ENCODE measurements at regions not wholly inside any gene's neighbourhood (a gene's known extent, or its start where the extent isn't known, plus 50 kb on each side); places are given as distances from the start of the nearest gene placed in this dataset.
A peak's percentile ranks its signal among the peaks of the same experiment; 100 is the strongest.

DNA sequence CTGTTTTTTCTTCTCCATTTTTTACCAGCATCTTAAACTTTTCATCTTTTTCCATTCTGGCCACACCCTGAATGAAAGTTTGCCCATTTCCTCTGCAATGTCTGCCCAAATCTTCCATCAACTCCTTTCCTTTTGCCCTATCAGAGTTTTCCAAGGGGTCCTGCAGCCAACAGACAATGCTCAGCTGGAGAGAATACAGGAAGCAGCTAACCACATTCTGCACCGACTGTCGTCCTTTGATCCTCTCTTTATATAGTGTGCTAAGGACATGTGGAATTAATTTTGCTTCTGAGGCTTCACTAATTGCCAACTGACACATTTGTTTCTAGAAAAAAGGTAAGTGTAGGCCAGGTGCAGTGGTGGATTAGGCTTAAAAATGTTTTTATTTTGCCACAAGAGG, 50.5 kb upstream of the DLX2 start:
- Mint-ChIP-seq H3K9me3 (no peaks in the 10 kb centered on the region), H3K4me1 (peaks cover 2 to 12% (median 10%) of the 10 kb centered on the region in 4 donors), H3K4me3 (peak overlapping the region in 2 of 10 donors; percentile 34 to 37), H3K27ac (no peak overlapping the region), H3K36me3 (no peaks in the 10 kb centered on the region), H3K27me3 (peaks cover 13 to 37% (median 19%) of the 10 kb centered on the region in 5 donors)
- POLR2A ChIA-PET: no interaction called here
- peak in 2 of 10 donors; percentile 4 to 11 for DNase-seq
- peak; percentile 36 to 58 for ATAC-seq

DNA sequence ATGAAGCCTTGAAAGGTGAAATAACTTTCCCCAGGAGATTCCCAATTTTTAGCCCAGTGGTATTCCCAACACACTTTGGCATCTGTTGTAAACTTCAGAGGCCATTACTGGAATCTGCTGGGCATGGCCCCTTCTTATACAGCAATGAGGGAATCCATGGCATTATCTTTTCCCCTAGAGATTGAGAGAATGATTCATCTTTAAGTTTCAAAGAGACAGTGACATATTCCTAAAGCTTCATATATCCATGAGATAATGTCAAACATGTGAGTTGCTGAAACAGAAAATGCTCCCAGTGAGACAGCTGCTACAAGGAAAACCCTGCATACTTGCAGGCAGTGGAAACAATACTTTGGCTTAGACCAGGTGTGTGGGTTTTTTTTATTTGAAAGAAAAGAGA, 51.1 kb upstream of the DLX2 start:
- Mint-ChIP-seq H3K4me3 (no peak overlapping the region), H3K27me3 (peaks cover 13 to 37% (median 19%) of the 10 kb centered on the region in 5 donors), H3K4me1 (peaks cover 2 to 12% (median 10%) of the 10 kb centered on the region in 4 donors)

DNA sequence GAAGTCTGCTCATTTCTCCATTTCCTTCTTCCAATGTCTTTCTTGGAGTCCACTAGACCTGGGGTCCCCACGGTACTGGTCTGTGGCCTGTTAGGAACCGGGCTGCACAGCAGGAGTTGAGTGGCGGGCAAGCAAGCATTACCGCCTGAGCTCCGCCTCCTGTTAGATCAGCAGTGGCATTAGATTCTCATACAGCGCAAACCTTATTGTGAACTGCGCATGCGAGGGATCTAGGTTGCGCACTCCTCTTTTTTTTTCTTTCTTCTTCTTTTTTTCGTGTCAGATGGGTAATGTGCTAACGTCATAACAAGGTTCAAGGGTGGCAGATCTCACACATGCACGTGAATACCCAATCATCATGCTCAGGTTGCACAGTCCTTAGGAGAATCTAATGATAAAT, 53.1 kb upstream of the DLX2 start:
- Mint-ChIP-seq H3K4me1 (peaks cover 2 to 12% (median 10%) of the 10 kb centered on the region in 4 donors), H3K27ac (no peak overlapping the region), H3K27me3 (peaks cover 13 to 37% (median 17%) of the 10 kb centered on the region in 5 donors), H3K4me3 (no peak overlapping the region), H3K36me3 (no peaks in the 10 kb centered on the region), H3K9me3 (no peaks in the 10 kb centered on the region)
- POLR2A ChIA-PET: no interaction called here
- ATAC-seq (no peak), DNase-seq (no peak)

More for the DNA sequence above, 51.1 kb upstream of the DLX2 start:
- no peak for ATAC-seq
- DNase-seq: no peak
- POLR2A ChIA-PET: no interaction called here
- H3K36me3 Mint-ChIP-seq: no peaks in the 10 kb centered on the region
- no peak overlapping the region for H3K27ac Mint-ChIP-seq
- no peaks in the 10 kb centered on the region for H3K9me3 Mint-ChIP-seq

DNA sequence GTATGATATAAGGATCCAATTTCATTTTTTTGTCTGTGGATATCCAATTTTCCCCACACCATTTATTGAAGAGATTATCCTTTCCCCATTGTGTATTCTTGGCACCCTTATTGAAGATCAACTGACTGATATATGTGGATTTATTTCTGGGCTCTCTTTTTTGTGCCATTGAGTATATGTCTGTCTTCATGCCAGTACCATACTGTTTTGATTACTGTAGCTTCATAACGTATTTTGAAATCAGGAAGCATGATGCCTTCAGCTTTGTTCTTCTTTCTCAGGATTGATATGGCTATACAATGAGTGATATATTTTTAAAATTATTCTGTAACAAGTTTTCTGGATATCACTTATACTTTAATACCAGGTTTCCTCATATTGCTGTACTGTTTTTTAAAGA, 58.1 kb upstream of the DLX2 start:
- no peaks in the 10 kb centered on the region for H3K4me1 Mint-ChIP-seq
- H3K4me3 Mint-ChIP-seq: no peak overlapping the region
- ATAC-seq (no peak), DNase-seq (no peak)
- POLR2A ChIA-PET: no interaction called here
- H3K9me3 Mint-ChIP-seq: no peaks in the 10 kb centered on the region
- no peaks in the 10 kb centered on the region for H3K36me3 Mint-ChIP-seq
- H3K27me3 Mint-ChIP-seq: peaks cover 8 to 12% (median 10%) of the 10 kb centered on the region in 5 donors
- no peak overlapping the region for H3K27ac Mint-ChIP-seq

DNA sequence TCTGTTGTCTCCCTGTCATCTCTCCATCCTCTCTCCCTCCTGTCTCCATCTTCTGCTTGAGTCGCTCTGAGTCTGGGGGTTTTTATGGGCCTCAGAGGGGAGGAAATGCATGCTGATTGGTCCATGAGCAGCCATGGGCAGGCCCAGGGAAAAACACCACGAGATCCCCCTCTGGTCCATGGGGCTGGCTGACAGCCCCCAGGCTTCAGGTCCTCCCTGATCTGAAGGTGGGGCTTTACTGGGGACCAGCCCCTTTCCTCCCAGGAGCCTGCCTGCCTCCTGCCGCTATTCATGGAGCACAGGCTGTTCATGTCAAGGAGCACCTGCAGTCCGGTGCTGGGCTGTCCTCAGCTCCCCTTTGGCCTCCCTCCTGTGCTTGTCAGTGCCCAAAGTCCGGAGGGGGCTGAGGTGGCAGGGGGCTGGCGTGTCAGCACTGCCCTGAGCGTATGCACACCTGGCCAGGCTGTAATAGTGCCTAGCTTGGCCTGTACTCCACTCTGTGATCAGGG, 59.6 kb upstream of the DLX2 start:
- DNase-seq (no peak), ATAC-seq (no peak)
- POLR2A ChIA-PET: no interaction called here
- H3K27ac Mint-ChIP-seq: no peak overlapping the region
- H3K4me3 Mint-ChIP-seq: no peak overlapping the region
- no peaks in the 10 kb centered on the region for H3K36me3 Mint-ChIP-seq
- no peaks in the 10 kb centered on the region for H3K9me3 Mint-ChIP-seq
- no peaks in the 10 kb centered on the region for H3K4me1 Mint-ChIP-seq
- peaks cover 0 to 6% (median 4%) of the 10 kb centered on the region in 5 donors for H3K27me3 Mint-ChIP-seq

DNA sequence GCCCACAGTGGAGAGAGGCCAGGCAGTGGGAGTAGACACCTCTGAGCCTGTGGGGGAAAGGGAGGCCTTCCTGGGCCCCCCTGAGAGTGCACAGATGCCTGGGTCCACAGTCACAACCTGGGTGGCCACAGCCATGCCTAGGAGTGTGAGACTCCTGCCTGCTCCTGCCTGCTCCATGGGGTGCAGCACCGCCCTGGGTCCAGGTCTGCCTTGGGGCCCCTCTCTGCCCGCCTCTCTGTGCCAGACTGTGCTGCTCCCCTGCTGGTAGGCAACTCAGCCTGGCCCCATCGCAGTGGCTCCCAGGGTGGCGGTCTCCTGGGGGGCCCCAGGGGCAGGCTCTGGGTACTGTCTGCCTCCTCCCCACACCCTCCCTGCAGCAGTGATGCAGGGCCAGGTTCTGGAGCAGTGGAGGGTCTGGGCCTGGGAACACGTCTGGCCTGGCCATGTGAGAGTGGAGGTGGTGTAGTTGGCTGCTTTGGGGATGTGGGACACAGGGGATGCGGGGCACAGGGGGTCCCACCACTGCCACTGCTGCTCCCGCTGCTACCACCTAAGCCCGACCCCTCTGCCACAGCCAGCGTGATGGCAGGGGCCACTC, 60.1 kb upstream of the DLX2 start:
- no peak for DNase-seq
- peaks cover 0 to 4% (median 1%) of the 10 kb centered on the region in 5 donors for H3K27me3 Mint-ChIP-seq
- no peaks in the 10 kb centered on the region for H3K9me3 Mint-ChIP-seq
- no peak overlapping the region for H3K27ac Mint-ChIP-seq
- H3K4me1 Mint-ChIP-seq: no peaks in the 10 kb centered on the region
- ATAC-seq: no peak
- POLR2A ChIA-PET: no interaction called here
- no peak overlapping the region for H3K4me3 Mint-ChIP-seq
- no peaks in the 10 kb centered on the region for H3K36me3 Mint-ChIP-seq

DNA sequence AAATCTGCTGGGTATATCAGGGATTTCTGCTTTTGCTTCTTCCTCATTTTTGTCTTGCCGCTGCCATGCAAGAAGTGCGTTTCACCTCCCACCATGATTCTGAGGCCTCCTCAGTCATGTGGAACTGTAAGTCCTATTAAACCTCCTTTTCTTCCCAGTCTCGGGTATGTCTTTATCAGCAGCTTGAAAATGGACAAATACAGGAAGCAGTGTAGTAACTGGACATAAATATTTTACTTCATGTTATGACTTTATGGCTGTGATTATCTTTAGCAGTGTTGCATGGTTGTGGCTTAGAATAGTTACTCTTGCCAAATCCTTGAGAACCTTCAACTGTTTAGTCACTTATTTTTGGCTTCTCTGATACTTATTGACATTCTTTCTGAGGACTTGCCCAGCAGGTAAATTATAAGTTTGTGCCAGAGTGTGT, 66.2 kb upstream of the DLX2 start:
- H3K27me3 Mint-ChIP-seq: peaks cover 0 to 10% (median 1%) of the 10 kb centered on the region in 5 donors
- H3K36me3 Mint-ChIP-seq: no peaks in the 10 kb centered on the region
- H3K4me3 Mint-ChIP-seq: no peak overlapping the region
- no peak for DNase-seq
- H3K9me3 Mint-ChIP-seq: no peaks in the 10 kb centered on the region
- no peak for ATAC-seq
- H3K4me1 Mint-ChIP-seq: peaks cover 2 to 10% (median 6%) of the 10 kb centered on the region in 4 donors
- H3K27ac Mint-ChIP-seq: no peak overlapping the region
- POLR2A ChIA-PET: no interaction called here

DNA sequence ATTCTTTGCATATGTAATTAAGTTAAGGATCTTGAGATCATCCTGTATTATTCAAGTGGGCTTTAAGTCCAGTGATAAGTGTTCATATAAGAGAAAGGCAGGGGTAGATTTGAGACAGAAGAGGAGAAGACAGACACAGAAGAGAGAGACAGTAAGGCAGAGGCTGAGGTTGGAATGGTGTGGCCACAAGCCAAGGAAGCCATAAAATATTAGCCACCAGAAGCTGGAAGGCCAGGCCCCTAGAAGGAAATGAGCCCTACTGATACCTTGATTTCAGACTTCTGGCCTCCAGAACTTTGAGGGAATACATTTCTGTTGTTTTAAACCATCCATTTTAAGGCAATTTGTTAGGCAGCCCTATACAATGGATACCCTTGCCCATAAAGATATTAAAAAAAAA, 66.9 kb upstream of the DLX2 start:
- H3K36me3 Mint-ChIP-seq: no peaks in the 10 kb centered on the region
- H3K27ac Mint-ChIP-seq: no peak overlapping the region
- no peak for DNase-seq
- no peak for ATAC-seq
- no peaks in the 10 kb centered on the region for H3K9me3 Mint-ChIP-seq
- H3K27me3 Mint-ChIP-seq: peaks cover 0 to 8% (median 0%) of the 10 kb centered on the region in 5 donors
- H3K4me1 Mint-ChIP-seq: peaks cover 2 to 10% (median 6%) of the 10 kb centered on the region in 4 donors
- no peak overlapping the region for H3K4me3 Mint-ChIP-seq
- POLR2A ChIA-PET: no interaction called here

DNA sequence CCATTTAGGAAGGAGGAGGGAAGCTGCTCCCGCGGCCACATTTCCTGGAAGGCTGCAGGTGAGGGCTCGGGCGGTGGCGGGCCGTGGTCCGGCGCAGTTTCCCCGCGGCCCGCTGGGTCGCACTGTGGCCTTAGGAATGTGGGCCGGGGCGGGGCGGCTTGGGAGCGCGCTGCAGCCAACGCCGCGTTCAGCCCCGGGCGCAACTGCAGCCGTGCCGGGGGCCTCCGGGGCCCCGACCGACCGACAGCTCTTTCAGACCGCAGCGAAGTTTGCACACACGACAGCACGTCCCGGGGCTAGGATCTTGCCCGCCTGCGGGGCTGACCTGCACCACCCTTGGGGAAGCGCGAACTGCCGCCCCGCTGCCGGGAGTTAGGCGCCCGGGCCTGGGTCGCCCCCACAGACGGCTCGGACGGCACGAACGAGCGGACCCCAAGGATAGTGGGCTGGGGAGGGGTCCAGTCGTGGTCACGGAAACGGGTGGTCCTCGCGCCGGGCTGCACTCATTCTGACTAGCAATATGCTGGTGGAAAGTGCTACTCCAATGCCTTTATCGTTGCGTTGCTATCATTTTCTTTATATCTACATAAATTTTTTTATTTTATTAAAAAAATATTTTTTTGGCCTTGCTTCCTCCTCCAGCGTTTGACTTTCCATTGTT, 69.9 kb upstream of the DLX2 start:
- peaks cover 0 to 8% (median 0%) of the 10 kb centered on the region in 5 donors for H3K27me3 Mint-ChIP-seq
- H3K4me3 Mint-ChIP-seq: peak overlapping the region; percentile 68 to 83 (median 79)

DNA sequence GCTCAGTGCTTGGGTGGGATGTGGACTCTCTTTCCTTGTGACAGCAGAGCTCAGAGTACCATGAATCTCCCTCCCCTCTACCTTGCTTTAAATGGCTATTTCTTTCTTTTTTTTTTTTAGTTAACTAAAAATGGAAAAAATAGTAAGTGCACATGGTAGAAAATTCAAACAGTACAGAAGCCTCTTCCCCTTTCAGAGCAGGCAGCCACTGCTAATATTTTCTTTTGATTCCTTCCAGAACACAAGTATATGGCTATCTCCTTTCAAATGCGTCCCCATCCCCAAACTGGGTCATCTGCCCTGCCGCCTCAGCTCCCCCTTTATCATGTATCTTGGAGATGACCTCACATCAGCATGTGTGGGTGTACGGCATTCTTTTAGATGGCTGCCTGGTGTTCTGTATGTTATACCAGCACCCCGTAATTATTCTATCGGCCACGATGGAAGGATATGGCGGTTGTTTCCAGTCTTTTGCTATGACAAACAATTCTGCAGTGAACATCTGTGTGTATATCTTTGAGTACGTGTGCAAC, 70.5 kb upstream of the DLX2 start:
- H3K27me3 Mint-ChIP-seq: peaks cover 0 to 8% (median 0%) of the 10 kb centered on the region in 5 donors
- no peak for DNase-seq
- peak overlapping the region in 3 of 10 donors; percentile 17 to 74 (median 25) for H3K27ac Mint-ChIP-seq

More for the DNA sequence above, 69.9 kb upstream of the DLX2 start:
- Mint-ChIP-seq H3K9me3 (peaks cover 0 to 3% (median 0%) of the 10 kb centered on the region in 9 donors), H3K36me3 (no peaks in the 10 kb centered on the region), H3K27ac (peak overlapping the region in 2 of 10 donors; percentile 25 to 74), H3K4me1 (peaks cover 2 to 10% (median 6%) of the 10 kb centered on the region in 4 donors)
- peak; percentile 90 to 98 for ATAC-seq
- POLR2A ChIA-PET: interaction anchor here (0.7 to 4.3 kb wide), 5 partner anchors 82 to 312 kb away, joined by 3 to 33 read pairs (median 5); partner anchors contain the start of gene ITGA6
- DNase-seq: peak; percentile 36 to 71 (median 61)

DNA sequence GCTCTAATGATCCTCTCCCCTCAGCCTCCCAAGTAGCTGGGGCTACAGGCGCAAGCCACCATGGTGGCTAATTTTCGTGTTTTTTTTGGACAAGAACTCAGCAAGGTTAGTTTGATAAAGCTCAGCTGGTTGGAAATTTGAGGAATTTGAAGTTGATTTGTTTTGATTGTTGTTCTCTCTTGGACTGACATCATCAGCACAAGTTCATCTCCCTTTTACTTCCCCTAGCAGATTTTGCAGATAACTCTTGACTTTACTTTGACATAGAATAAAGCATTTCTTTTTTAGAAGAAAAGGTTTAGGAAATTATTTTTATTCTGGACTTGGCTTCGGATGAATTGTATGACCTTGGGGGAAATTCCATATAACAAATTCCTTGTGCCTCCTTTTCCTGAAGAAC, 74.9 kb upstream of the DLX2 start:
- Mint-ChIP-seq H3K27ac (no peak overlapping the region), H3K36me3 (no peaks in the 10 kb centered on the region), H3K27me3 (peaks cover 0 to 8% (median 0%) of the 10 kb centered on the region in 5 donors), H3K4me1 (peaks cover 8 to 33% (median 28%) of the 10 kb centered on the region in 4 donors), H3K9me3 (peaks cover 0 to 3% (median 0%) of the 10 kb centered on the region in 9 donors), H3K4me3 (no peak overlapping the region)
- POLR2A ChIA-PET: no interaction called here
- DNase-seq (no peak), ATAC-seq (no peak)

More for the DNA sequence above, 70.5 kb upstream of the DLX2 start:
- Mint-ChIP-seq H3K36me3 (no peaks in the 10 kb centered on the region), H3K4me3 (peak overlapping the region; percentile 68 to 83 (median 79)), H3K9me3 (peaks cover 0 to 3% (median 0%) of the 10 kb centered on the region in 9 donors), H3K4me1 (peaks cover 2 to 10% (median 6%) of the 10 kb centered on the region in 4 donors)
- POLR2A ChIA-PET: interaction anchor here (1.0 to 4.3 kb wide), 4 partner anchors 82 to 311 kb away, joined by 5 to 33 read pairs (median 7); partner anchors contain the start of gene ITGA6
- peak in 1 of 2 donors; percentile 7 for ATAC-seq

DNA sequence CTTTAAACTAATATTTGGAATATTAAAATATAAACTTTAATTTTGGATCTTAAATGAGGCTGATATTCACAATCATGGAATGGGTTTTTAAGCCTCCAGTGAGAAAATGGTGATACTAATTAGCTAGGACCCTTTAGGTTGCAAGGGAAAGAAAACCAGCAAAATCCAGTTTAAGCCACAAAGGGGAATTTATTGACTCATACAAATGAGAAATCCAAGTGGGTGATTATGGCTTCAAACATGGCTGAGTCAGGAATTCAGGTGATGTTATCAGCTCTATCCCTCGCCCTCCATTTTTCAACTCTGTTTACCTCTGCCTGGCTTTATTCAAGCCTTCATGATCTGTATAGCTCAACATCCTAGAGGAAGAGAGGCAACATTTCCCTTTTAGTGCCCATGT, 75.3 kb upstream of the DLX2 start:
- DNase-seq (no peak), ATAC-seq (no peak)
- Mint-ChIP-seq H3K27me3 (peaks cover 0 to 7% (median 0%) of the 10 kb centered on the region in 5 donors), H3K4me1 (peaks cover 8 to 30% (median 28%) of the 10 kb centered on the region in 4 donors), H3K4me3 (no peak overlapping the region), H3K27ac (no peak overlapping the region), H3K36me3 (no peaks in the 10 kb centered on the region), H3K9me3 (peaks cover 0 to 3% (median 0%) of the 10 kb centered on the region in 9 donors)
- POLR2A ChIA-PET: no interaction called here
